ENCODE measurements at regions not wholly inside any gene's neighbourhood (a gene's known extent, or its start where the extent isn't known, plus 50 kb on each side); places are given as distances from the start of the nearest gene placed in this dataset.

DNA sequence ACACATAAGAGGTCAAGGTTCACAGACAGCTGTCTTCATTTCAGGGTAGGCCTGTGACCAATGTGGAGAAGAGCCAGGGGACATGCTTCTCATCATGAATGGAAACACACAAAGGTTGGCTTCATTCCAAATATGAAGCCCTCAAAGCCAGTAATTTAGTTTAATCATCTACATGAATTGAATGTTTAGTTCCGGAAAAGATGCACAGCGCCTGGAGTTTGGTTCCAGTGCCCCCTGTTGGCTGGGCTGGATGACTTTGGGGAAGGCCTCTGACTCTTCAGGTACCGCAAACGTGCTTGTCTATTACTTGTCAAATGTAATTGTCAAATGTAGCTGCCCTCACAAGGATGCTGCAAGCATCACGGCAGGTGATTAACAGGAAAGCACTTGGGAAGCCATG lies 130.7 kb downstream of the ADRA2A start:
- TF ChIP-seq CTCF (IDR thresholded peaks at IDR 0.05; ENCODE audit: extremely low read depth in 1 of 2, insufficient read depth in 1 of 2, low read depth in 1 of 2, low read length in 2 of 2): no peak
- no peak for TF ChIP-seq POLR2AphosphoS5 (IDR thresholded peaks at IDR 0.05; ENCODE audit: insufficient read depth, low read depth, low read length)
- no peak for TF ChIP-seq JUN (IDR thresholded peaks at IDR 0.05; ENCODE audit: borderline replicate concordance, insufficient read depth, insufficient read length, low read depth)
- TF ChIP-seq POLR2A (IDR thresholded peaks at IDR 0.05; ENCODE audit: low read depth, low read length): no peak
- no peak for TF ChIP-seq MAX (IDR thresholded peaks at IDR 0.05; ENCODE audit: insufficient read depth, insufficient read length)

Data from endothelial cell of umbilical vein (primary cell).